PC-9 (cell line): ENCODE measurements at regions not wholly inside any gene's neighbourhood (a gene's known extent, or its start where the extent isn't known, plus 50 kb on each side); places are given as distances from the start of the nearest gene placed in this dataset.

ENCODE experiments used
- BruUV-seq: library from RNA; stranded (reverse); fragments of 400-500 nt; replicated peaks from 2 replicates; lab custom pipeline; 2021; lab: Mats Ljungman, UMichigan
- CTCF ChIA-PET: fragments of 300-600 bp; sonication (Branson Sonifier 250); formaldehyde crosslinking; loops from one replicate; lab custom pipeline; 2022; ENCODE audit warnings: antibody characterized with exemption; lab: Charles Lee
- POLR2A ChIA-PET: fragments of 300-600 bp; sonication (Branson Sonifier 250); formaldehyde crosslinking; loops from one replicate; lab custom pipeline; 2022; ENCODE audit warnings: antibody characterized with exemption; ENCODE audit not compliant: unreplicated experiment; lab: Charles Lee
- DNase-seq, 2 experiments: peaks; one replicate each; pipeline versions ENCODE4 v3.0.0 to v3.0.0-alpha.2; 2015 to 2022; ENCODE audit warnings: mixed read lengths in 1 of 2
- H2AFZ ChIP-seq: fragments of 200-600 bp; sonication (generic); 2 replicates; pipeline ENCODE4 v1.8.1; 2017; ENCODE audit warnings: antibody characterized with exemption
- H3F3A ChIP-seq: fragments of 200-600 bp; sonication (generic); 2 replicates; pipeline ENCODE4 v1.8.1; 2017; ENCODE audit warnings: antibody characterized with exemption, mild to moderate bottlenecking, low read depth; ENCODE audit not compliant: insufficient read depth
- H3K27ac ChIP-seq: fragments of 200-600 bp; sonication (generic); 2 replicates; pipeline ENCODE4 v1.6.1; 2016; ENCODE audit warnings: mixed run types
- H3K27me3 ChIP-seq: fragments of 200-600 bp; sonication (generic); 2 replicates; pipeline ENCODE4 v1.6.1; 2016; ENCODE audit warnings: low read depth, mixed run types; ENCODE audit not compliant: insufficient read depth
- H3K36me3 ChIP-seq: fragments of 200-600 bp; sonication (generic); 2 replicates; pipeline ENCODE4 v1.6.1; 2016; ENCODE audit warnings: low read depth, mixed run types
- H3K4me1 ChIP-seq: fragments of 200-600 bp; sonication (generic); replicated peaks from 2 replicates; pipeline ENCODE4 v1.6.1; 2016; ENCODE audit warnings: mixed run types; ENCODE audit not compliant: insufficient read depth
- H3K4me2 ChIP-seq: fragments of 200-600 bp; sonication (generic); 2 replicates; pipeline ENCODE4 v1.6.1; 2017; ENCODE audit warnings: mixed run types
- H3K4me3 ChIP-seq: fragments of 200-600 bp; sonication (generic); 2 replicates; pipeline ENCODE4 v1.6.1; 2016; ENCODE audit warnings: mixed run types
- H3K79me2 ChIP-seq: fragments of 200-600 bp; sonication (generic); 2 replicates; pipeline ENCODE4 v1.6.1; 2017; ENCODE audit warnings: low read depth, mixed run types
- H3K9me2 ChIP-seq: fragments of 200-600 bp; sonication (generic); 2 replicates; pipeline ENCODE4 v1.8.1; 2017; ENCODE audit warnings: mild to moderate bottlenecking; ENCODE audit not compliant: insufficient read depth
- H3K9me3 ChIP-seq: fragments of 200-600 bp; sonication (generic); 2 replicates; pipeline ENCODE4 v1.8.1; 2016; ENCODE audit warnings: low read depth; ENCODE audit not compliant: insufficient read depth
- H4K20me1 ChIP-seq: fragments of 200-600 bp; sonication (generic); 2 replicates; pipeline ENCODE4 v1.8.1; 2017; ENCODE audit not compliant: insufficient read depth
- EZH2 ChIP-seq: fragments of 200-600 bp; sonication (generic); IDR thresholded peaks from 2 replicates; pipeline ENCODE4 v1.8.0; 2017; ENCODE audit warnings: antibody characterized with exemption, low read depth
- intact Hi-C: fragments of 100-400 bp; cut with micrococcal nuclease; formaldehyde crosslinking; loops from one replicate; pipeline ENCODE4 v1.10.0; 2022; ENCODE audit not compliant: unreplicated experiment
- TF ChIP-seq, protein P1 (sequence below): fragments of 200-600 bp; sonication (generic); conservative IDR thresholded peaks from 2 replicates; pipeline ENCODE4 v1.6.1; 2017; ENCODE audit warnings: mixed run types, antibody characterized with exemption, mild to moderate bottlenecking, moderate library complexity

GRCh38 chr4:15215109-15215508 is 212.7 kb upstream of the C1QTNF7 start:
- no peaks in the 10 kb centered on the region for H3K79me2 ChIP-seq
- no peak overlapping the region for H3K4me3 ChIP-seq
- no peak overlapping the region for H3K4me2 ChIP-seq
- H3K9me2 ChIP-seq: 0 out of 2 replicates have a peak, but pooled peaks cover 4% of the 10 kb centered on the region
- ChIA-PET POLR2A (interaction anchor here (0.5 kb wide), 1 partner anchor 403 kb away, joined by 8 read pairs; no protein-coding TSS in a partner anchor), CTCF (no interaction called here)
- no peak overlapping the region for H2AFZ ChIP-seq
- DNase-seq: no peak
- H4K20me1 ChIP-seq: no peaks in the 10 kb centered on the region
- H3K27me3 ChIP-seq: no peaks in the 10 kb centered on the region
- no peaks in the 10 kb centered on the region for H3F3A ChIP-seq
- H3K27ac ChIP-seq: no peak overlapping the region
- H3K4me1 ChIP-seq: no peaks in the 10 kb centered on the region
- TF ChIP-seq, protein P1, sequence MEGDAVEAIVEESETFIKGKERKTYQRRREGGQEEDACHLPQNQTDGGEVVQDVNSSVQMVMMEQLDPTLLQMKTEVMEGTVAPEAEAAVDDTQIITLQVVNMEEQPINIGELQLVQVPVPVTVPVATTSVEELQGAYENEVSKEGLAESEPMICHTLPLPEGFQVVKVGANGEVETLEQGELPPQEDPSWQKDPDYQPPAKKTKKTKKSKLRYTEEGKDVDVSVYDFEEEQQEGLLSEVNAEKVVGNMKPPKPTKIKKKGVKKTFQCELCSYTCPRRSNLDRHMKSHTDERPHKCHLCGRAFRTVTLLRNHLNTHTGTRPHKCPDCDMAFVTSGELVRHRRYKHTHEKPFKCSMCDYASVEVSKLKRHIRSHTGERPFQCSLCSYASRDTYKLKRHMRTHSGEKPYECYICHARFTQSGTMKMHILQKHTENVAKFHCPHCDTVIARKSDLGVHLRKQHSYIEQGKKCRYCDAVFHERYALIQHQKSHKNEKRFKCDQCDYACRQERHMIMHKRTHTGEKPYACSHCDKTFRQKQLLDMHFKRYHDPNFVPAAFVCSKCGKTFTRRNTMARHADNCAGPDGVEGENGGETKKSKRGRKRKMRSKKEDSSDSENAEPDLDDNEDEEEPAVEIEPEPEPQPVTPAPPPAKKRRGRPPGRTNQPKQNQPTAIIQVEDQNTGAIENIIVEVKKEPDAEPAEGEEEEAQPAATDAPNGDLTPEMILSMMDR: no peak
- no peak for TF ChIP-seq EZH2
- BruUV-seq: no TSS peak
- intact Hi-C loops: no loop called here
- no peaks in the 10 kb centered on the region for H3K36me3 ChIP-seq
- no peaks in the 10 kb centered on the region for H3K9me3 ChIP-seq

DNA sequence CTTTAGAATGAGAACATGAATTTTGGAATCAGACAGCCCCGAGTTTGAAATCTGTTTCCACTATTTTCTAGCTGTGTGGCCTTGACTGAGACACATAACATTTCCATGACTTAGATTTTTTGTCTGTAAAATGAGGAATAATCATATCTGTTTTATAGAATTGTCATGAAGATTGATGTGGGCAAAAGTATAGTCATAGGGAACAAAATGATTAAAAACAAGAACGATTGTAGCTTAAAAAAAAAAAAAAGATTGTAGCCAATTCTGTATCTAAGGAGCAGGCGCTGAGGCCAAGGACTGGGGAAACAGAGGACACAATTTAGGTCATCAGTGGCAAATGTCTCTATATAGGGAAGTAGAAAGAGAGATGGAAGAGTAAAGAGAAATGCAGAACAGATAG is 201.6 kb upstream of the C1QTNF7 start:
- H3K36me3 ChIP-seq: no peaks in the 10 kb centered on the region
- H3K4me3 ChIP-seq: no peak overlapping the region
- no peaks in the 10 kb centered on the region for H3K27me3 ChIP-seq
- BruUV-seq: no TSS peak
- H4K20me1 ChIP-seq: no peaks in the 10 kb centered on the region
- no peak overlapping the region for H2AFZ ChIP-seq
- H3K4me1 ChIP-seq: no peaks in the 10 kb centered on the region
- no peaks in the 10 kb centered on the region for H3K79me2 ChIP-seq
- intact Hi-C loops: no loop called here
- TF ChIP-seq, protein P1: no peak
- no peak for TF ChIP-seq EZH2
- no peak for DNase-seq
- H3K9me2 ChIP-seq: 0 out of 2 replicates have a peak, but pooled peaks cover 4% of the 10 kb centered on the region
- H3K4me2 ChIP-seq: no peak overlapping the region
- POLR2A ChIA-PET: no interaction called here
- H3K27ac ChIP-seq: no peak overlapping the region
- H3F3A ChIP-seq: no peaks in the 10 kb centered on the region
- CTCF ChIA-PET: no interaction called here
- H3K9me3 ChIP-seq: no peaks in the 10 kb centered on the region

DNA sequence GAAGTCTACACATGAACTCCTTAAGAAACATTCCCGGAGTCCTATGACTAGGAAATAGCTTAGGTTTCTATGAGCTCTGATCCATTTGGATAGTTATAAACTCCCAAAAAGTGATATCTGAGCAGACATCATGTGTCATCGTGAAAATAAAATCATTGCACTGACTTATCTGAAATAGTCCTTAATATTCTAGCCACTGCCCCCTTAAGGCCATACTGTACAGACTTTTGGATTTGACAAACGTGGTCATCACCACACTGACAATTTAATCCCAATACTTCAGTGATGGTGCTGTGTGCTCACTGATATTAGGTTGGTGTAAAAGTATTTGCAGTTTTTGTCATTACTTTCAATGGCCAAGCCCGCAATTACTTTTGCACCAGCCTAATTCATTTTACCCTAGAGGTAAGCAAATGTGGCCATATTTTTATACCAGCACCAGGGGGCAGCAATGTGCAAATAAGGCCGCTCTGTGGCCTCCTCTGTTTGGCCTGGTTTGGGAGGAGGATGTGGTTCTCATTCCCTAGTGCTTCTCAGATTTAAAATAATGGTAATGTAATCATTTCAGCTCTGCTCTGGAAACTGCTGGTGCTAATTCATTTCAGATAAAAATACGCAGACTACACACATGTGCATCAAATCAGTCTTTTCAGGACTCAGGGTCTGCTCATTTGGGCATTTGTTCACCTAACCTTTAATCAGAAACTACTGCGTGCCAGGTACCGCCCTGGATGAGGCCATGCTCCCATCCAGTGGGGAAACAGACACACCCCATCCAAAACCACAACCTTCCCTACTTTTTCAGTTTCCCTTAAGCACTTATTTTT is 196.4 kb upstream of the C1QTNF7 start:
- peak in 1 of 2 experiments; percentile 61 for DNase-seq
- no peak overlapping the region for H3K4me3 ChIP-seq
- CTCF ChIA-PET: no interaction called here
- H2AFZ ChIP-seq: no peak overlapping the region
- no peaks in the 10 kb centered on the region for H3K4me1 ChIP-seq
- no peaks in the 10 kb centered on the region for H3K36me3 ChIP-seq
- BruUV-seq: no TSS peak
- no peak overlapping the region for H3K27ac ChIP-seq
- no peaks in the 10 kb centered on the region for H3K9me2 ChIP-seq
- intact Hi-C loops: loop anchor here (1.0 to 10.0 kb wide), 3 partner anchors 165 to 423 kb away; partner anchors contain the start of gene FBXL5
- no peaks in the 10 kb centered on the region for H3K79me2 ChIP-seq
- H4K20me1 ChIP-seq: no peaks in the 10 kb centered on the region
- H3K4me2 ChIP-seq: no peak overlapping the region
- H3K9me3 ChIP-seq: no peaks in the 10 kb centered on the region
- H3F3A ChIP-seq: no peaks in the 10 kb centered on the region
- POLR2A ChIA-PET: no interaction called here
- no peaks in the 10 kb centered on the region for H3K27me3 ChIP-seq
- TF ChIP-seq EZH2: no peak
- TF ChIP-seq, protein P1: peak; percentile 73
